SK-N-SH (cell line): ENCODE measurements at regions not wholly inside any gene's neighbourhood (a gene's known extent, or its start where the extent isn't known, plus 50 kb on each side); places are given as distances from the start of the nearest gene placed in this dataset.

Source experiments
- CTCF ChIP-seq: fragments of 200-600 bp; sonication (generic); IDR thresholded peaks from 2 replicates; pipeline ENCODE4 v1.6.1; 2017; ENCODE audit warnings: antibody characterized with exemption, mild to moderate bottlenecking, moderate library complexity
- EP300 ChIP-seq, 2 experiments: IDR thresholded peaks; 2 replicates each; pipeline versions ENCODE4 v1.4.0 to v1.6.1; 2012; ENCODE audit warnings: borderline replicate concordance in 1 of 2, low read depth in 1 of 2, low read length in 1 of 2
- EZH2phosphoT487 ChIP-seq: fragments of 200-600 bp; sonication (generic); IDR thresholded peaks from 2 replicates; pipeline ENCODE4 v1.6.1; 2017; ENCODE audit warnings: low read depth, mixed run types, mild to moderate bottlenecking, antibody characterized with exemption, moderate library complexity, borderline replicate concordance
- JUND ChIP-seq: IDR thresholded peaks from 2 replicates; pipeline ENCODE4 v1.4.0; 2012
- NFIC ChIP-seq: IDR thresholded peaks from 2 replicates; pipeline ENCODE4 v1.4.0; 2012; ENCODE audit warnings: borderline replicate concordance
- RFX5 ChIP-seq: IDR thresholded peaks from 2 replicates; pipeline ENCODE4 v1.6.1; 2012; ENCODE audit warnings: mild to moderate bottlenecking, improper control_type of control experiment, low read length

- TF ChIP-seq EP300 (IDR thresholded peaks at IDR 0.05; ENCODE audit: borderline replicate concordance in 1 of 2, low read depth in 1 of 2, low read length in 1 of 2), result no peak
- no peak for TF ChIP-seq CTCF
- TF ChIP-seq NFIC, result no peak
- TF ChIP-seq RFX5, result no peak
- no peak for TF ChIP-seq JUND
- no peak for TF ChIP-seq EZH2phosphoT487
Observed at GRCh38 chr10:62935022-62935421, 118.9 kb upstream of the EGR2 start.
